PC-3 (cell line): ENCODE measurements at regions not wholly inside any gene's neighbourhood (a gene's known extent, or its start where the extent isn't known, plus 50 kb on each side); places are given as distances from the start of the nearest gene placed in this dataset.

Experiments
- CTCF ChIP-seq: fragments of 300-600 bp; sonication (generic); conservative IDR thresholded peaks from 2 replicates; pipeline ENCODE4 v1.5.1; 2017; ENCODE audit warnings: antibody characterized with exemption, low read depth, mild to moderate bottlenecking, low read length
- EZH2 ChIP-seq: fragments of 300-600 bp; sonication (generic); IDR thresholded peaks from one replicate; pipeline ENCODE4 v1.6.1; 2017; ENCODE audit warnings: antibody characterized with exemption, mild to moderate bottlenecking, low read length; ENCODE audit not compliant: unreplicated experiment
- EZH2phosphoT487 ChIP-seq: fragments of 300-600 bp; sonication (generic); IDR thresholded peaks from 2 replicates; pipeline ENCODE4 v1.6.1; 2018; ENCODE audit warnings: mild to moderate bottlenecking, antibody characterized with exemption, low read length, borderline replicate concordance

GRCh38 chr7:137086896-137087295, 218.4 kb downstream of the CHRM2 start:
- TF ChIP-seq CTCF: no peak
- TF ChIP-seq EZH2phosphoT487: no peak
- TF ChIP-seq EZH2: no peak
